ENCODE measurements at regions not wholly inside any gene's neighbourhood (a gene's known extent, or its start where the extent isn't known, plus 50 kb on each side); places are given as distances from the start of the nearest gene placed in this dataset.
"Not testable (repeated sequence)": the region's sequence is repeated elsewhere in the genome, so short reads cannot be mapped to it uniquely, and the experiment has no call there.

- DNase-seq = no peak
These were observed 265.7 kb downstream of the FAM170A start for GRCh38 chr5:119895066-119895465.

GRCh38 chr5:119896826-119897536, 267.6 kb downstream of the FAM170A start:
- no peak for DNase-seq

GRCh38 chr5:119897537-119898370, 268.4 kb downstream of the FAM170A start:
- no peak for DNase-seq

- DNase-seq = no peak
These were observed 270.6 kb downstream of the FAM170A start for GRCh38 chr5:119899981-119900380.

- no peak for DNase-seq
These were observed 273.2 kb downstream of the FAM170A start for GRCh38 chr5:119902593-119902992.

GRCh38 chr5:119913425-119913824, 284.1 kb downstream of the FAM170A start:
- DNase-seq = no peak

- no peak for DNase-seq
These were observed 289.9 kb downstream of the FAM170A start for GRCh38 chr5:119919279-119919678.

- no peak for DNase-seq
These were observed 296.9 kb downstream of the FAM170A start for GRCh38 chr5:119926301-119926700.

GRCh38 chr5:119928974-119929373, 299.6 kb downstream of the FAM170A start:
- DNase-seq = no peak

- DNase-seq = no peak
These were observed 301.1 kb downstream of the FAM170A start for GRCh38 chr5:119930490-119930889.

- DNase-seq = no peak
These were observed 313.8 kb downstream of the FAM170A start for GRCh38 chr5:119943148-119943547.

- DNase-seq = no peak
These were observed 316.3 kb downstream of the FAM170A start for GRCh38 chr5:119945691-119946090.

- no peak for DNase-seq
These were observed 318.8 kb downstream of the FAM170A start for GRCh38 chr5:119948162-119948561.

GRCh38 chr5:119949426-119949999, 320.2 kb downstream of the FAM170A start:
- no peak for DNase-seq

GRCh38 chr5:119951330-119951934, 322.1 kb downstream of the FAM170A start:
- no peak for DNase-seq

GRCh38 chr5:119953474-119953873, 324.1 kb downstream of the FAM170A start:
- DNase-seq = no peak

GRCh38 chr5:119954106-119954505, 324.7 kb downstream of the FAM170A start:
- no peak for DNase-seq

- no peak for DNase-seq
These were observed 332.6 kb downstream of the FAM170A start for GRCh38 chr5:119961993-119962392.

GRCh38 chr5:119966028-119966427, 336.7 kb downstream of the FAM170A start:
- no peak for DNase-seq

GRCh38 chr5:119968690-119969089, 339.3 kb downstream of the FAM170A start:
- DNase-seq = no peak

GRCh38 chr5:119987077-119987476, 357.7 kb downstream of the FAM170A start:
- not testable (repeated sequence) for DNase-seq

- no peak for DNase-seq
These were observed 362.3 kb downstream of the FAM170A start for GRCh38 chr5:119991625-119992024.

Measured in right lung (tissue), 2 donors.